T-cell (primary cell): ENCODE measurements at regions not wholly inside any gene's neighbourhood (a gene's known extent, or its start where the extent isn't known, plus 50 kb on each side); places are given as distances from the start of the nearest gene placed in this dataset.

Source experiments
- ATAC-seq, 4 experiments: fragments of 200-7000 bp in 3 of 4; fragments of 150-1000 bp in 1 of 4; cut with Tn5 transposase; replicated peaks in 1 of 4; 1 replicate in 3 of 4; 2 replicates in 1 of 4; pipeline ENCODE4 v1.10.0; 2021; ENCODE audit warnings: moderate library complexity in 3 of 4, mild to moderate bottlenecking in 2 of 4, moderate number of reproducible peaks in 1 of 4
- CTCF ChIA-PET, 2 donors: fragments of 300-600 bp; sonication (Branson Sonifier 250); formaldehyde crosslinking; loops; one replicate each; lab custom pipeline; 2022; ENCODE audit warnings: antibody characterized with exemption in 2 of 2; lab: Charles Lee
- POLR2A ChIA-PET, 2 donors: fragments of 300-600 bp; sonication (Branson Sonifier 250); formaldehyde crosslinking; loops; one replicate each; lab custom pipeline; 2022; ENCODE audit warnings: antibody characterized with exemption in 2 of 2; lab: Charles Lee
- DNase-seq, 35 experiments: peaks; one replicate each; pipeline versions ENCODE4 v3.0.0 to v3.0.0-alpha.2; 2013 to 2023
- H3K27ac ChIP-seq: one replicate; pipeline ENCODE4 v1.5.1; 2013; ENCODE audit warnings: low read length
- H3K27me3 ChIP-seq, 2 experiments: replicated peaks in 1 of 2; 1 replicate in 1 of 2; 2 replicates in 1 of 2; pipeline versions ENCODE4 v1.6.1 to v1.7.0; 2013; ENCODE audit warnings: low read length in 1 of 2, mixed read lengths in 1 of 2; ENCODE audit not compliant: control insufficient read depth in 2 of 2, insufficient read depth in 2 of 2; ENCODE audit errors: extremely low read depth in 1 of 2
- H3K36me3 ChIP-seq, 2 donors: 1 replicate in 1 of 2; 2 replicates in 1 of 2; pipeline versions ENCODE4 v1.6.1 to v1.7.0; 2013; ENCODE audit warnings: low read length in 1 of 2; ENCODE audit not compliant: control insufficient read depth in 2 of 2, insufficient read depth in 1 of 2; ENCODE audit errors: extremely low read depth in 1 of 2
- H3K4me1 ChIP-seq, 2 experiments: 1 replicate in 1 of 2; 2 replicates in 1 of 2; pipeline versions ENCODE4 v1.6.1 to v1.7.0; 2013; ENCODE audit warnings: low read length in 2 of 2, mixed read lengths in 1 of 2; ENCODE audit not compliant: insufficient read depth in 2 of 2, control insufficient read depth in 1 of 2; ENCODE audit errors: extremely low read depth in 1 of 2
- H3K4me3 ChIP-seq, 2 donors: 1 replicate in 1 of 2; 2 replicates in 1 of 2; pipeline versions ENCODE4 v1.5.1 to v1.7.0; 2013; ENCODE audit warnings: mild to moderate bottlenecking in 2 of 2, low read length in 1 of 2, moderate library complexity in 1 of 2; ENCODE audit not compliant: control insufficient read depth in 1 of 2; ENCODE audit errors: extremely low read depth in 1 of 2
- H3K9me3 ChIP-seq: 2 replicates; pipeline ENCODE4 v1.7.0; 2013
- H3K27ac Mint-ChIP-seq, 2 donors: one replicate each; pipeline ENCODE4 v1.8.0; 2020 to 2021; ENCODE audit warnings: mild to moderate bottlenecking in 2 of 2, mixed read lengths in 2 of 2
- H3K27me3 Mint-ChIP-seq, 2 donors: one replicate each; pipeline ENCODE4 v1.8.0; 2021 to 2022; ENCODE audit warnings: mixed read lengths in 2 of 2
- H3K36me3 Mint-ChIP-seq: one replicate; pipeline ENCODE4 v1.8.0; 2021; ENCODE audit warnings: mixed read lengths
- H3K4me1 Mint-ChIP-seq, 3 donors: one replicate each; pipeline ENCODE4 v1.8.0; 2020 to 2022; ENCODE audit warnings: mixed read lengths in 3 of 3, mild to moderate bottlenecking in 1 of 3
- H3K4me3 Mint-ChIP-seq, 3 donors: one replicate each; pipeline ENCODE4 v1.8.0; 2020 to 2022; ENCODE audit warnings: mild to moderate bottlenecking in 3 of 3, mixed read lengths in 3 of 3, moderate library complexity in 3 of 3
- H3K9me3 Mint-ChIP-seq, 3 donors: one replicate each; pipeline ENCODE4 v1.8.0; 2020 to 2022; ENCODE audit warnings: mixed read lengths in 3 of 3
- WGBS: methylation state at CpG from one replicate; pipeline ENCODE4 v1.1.5; 2013; ENCODE audit warnings: missing lambda C conversion rate; ENCODE audit not compliant: insufficient coverage; 5-methylcytosine and 5-hydroxymethylcytosine counted together

DNA sequence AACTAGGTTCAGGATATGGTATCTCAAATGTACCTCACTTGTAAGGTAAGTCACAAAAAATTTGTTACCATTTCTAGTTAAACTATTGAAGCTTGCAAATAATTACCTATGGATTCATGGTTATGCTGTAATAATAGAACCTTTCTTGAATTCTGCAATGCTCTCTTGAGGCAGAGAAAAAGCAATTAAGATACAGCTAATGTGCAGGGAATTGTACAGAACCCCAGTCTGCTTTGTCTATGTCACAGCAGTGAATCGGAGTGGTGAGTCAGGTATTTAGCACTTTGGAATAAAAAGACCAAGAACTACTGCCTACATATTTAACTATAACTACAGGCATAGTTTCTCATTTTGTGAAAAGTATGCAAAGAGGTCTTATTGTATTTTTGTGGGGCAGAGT is 228.7 kb upstream of the GOT2 start:
- no peaks in the 10 kb centered on the region for H3K9me3 ChIP-seq
- no peak for DNase-seq
- POLR2A ChIA-PET = no interaction called here
- no peaks in the 10 kb centered on the region for H3K27me3 ChIP-seq
- H3K4me3 ChIP-seq = no peak overlapping the region
- Mint-ChIP-seq H3K9me3 (peaks cover 0 to 3% (median 0%) of the 10 kb centered on the region in 3 donors), H3K36me3 (no peaks in the 10 kb centered on the region), H3K4me3 (no peak overlapping the region), H3K27me3 (no peaks in the 10 kb centered on the region), H3K27ac (no peak overlapping the region), H3K4me1 (no peaks in the 10 kb centered on the region)
- no peaks in the 10 kb centered on the region for H3K4me1 ChIP-seq
- CTCF ChIA-PET = no interaction called here
- no CpG with 5 or more reads among the region's 1 CpG for WGBS
- ATAC-seq = no peak
- no peak overlapping the region for H3K27ac ChIP-seq
- H3K36me3 ChIP-seq = no peaks in the 10 kb centered on the region

DNA sequence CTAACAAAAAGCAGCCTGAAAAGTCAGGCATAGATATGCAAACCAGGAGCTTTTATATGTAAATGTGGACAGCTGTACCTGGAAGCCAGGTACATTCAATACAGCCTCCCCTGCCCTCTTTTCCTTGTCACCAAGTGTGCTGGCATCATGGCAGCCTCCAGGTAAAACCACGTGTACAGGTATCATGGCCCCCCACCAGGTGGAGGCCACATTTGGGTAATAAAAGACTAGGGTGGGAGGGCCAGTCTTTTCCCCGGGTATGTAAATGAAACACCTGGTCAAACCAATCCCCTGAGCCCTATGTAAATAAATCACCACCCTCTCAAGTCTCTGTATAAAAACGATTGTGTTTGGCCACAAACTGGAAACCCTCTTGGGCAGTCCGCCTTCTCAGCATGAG is 226.4 kb upstream of the GOT2 start:
- no peak overlapping the region for H3K27ac ChIP-seq
- no peaks in the 10 kb centered on the region for H3K27me3 ChIP-seq
- H3K4me1 ChIP-seq = no peaks in the 10 kb centered on the region
- POLR2A ChIA-PET = no interaction called here
- no peak overlapping the region for H3K4me3 Mint-ChIP-seq
- H3K27me3 Mint-ChIP-seq = no peaks in the 10 kb centered on the region
- no peak overlapping the region for H3K4me3 ChIP-seq
- CTCF ChIA-PET = no interaction called here
- WGBS = 64% methylated on average over 2 of the region's 4 CpGs
- no peaks in the 10 kb centered on the region for H3K9me3 ChIP-seq
- no peaks in the 10 kb centered on the region for H3K36me3 Mint-ChIP-seq
- DNase-seq = no peak
- H3K9me3 Mint-ChIP-seq = no peaks in the 10 kb centered on the region
- no peaks in the 10 kb centered on the region for H3K4me1 Mint-ChIP-seq
- H3K36me3 ChIP-seq = no peaks in the 10 kb centered on the region
- ATAC-seq = no peak
- H3K27ac Mint-ChIP-seq = no peak overlapping the region

DNA sequence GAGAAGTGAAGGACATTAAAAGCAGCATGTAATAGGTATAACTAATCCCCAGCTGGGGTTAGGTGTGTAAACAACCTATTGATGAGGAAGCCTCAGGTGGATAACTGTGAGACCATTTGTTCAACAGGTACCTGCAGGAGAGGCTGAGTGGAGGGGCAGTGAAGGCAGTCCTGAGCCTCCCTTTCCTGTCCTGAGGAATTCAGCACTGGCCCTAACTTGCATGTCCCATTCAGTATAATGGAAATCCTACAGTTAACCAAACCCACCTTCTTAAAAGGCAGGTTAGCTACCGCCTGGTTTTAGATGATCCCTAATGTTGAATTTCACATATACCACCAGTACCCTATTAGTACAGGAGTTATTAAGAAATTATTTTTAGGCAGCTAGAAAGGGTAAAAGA is 225.9 kb upstream of the GOT2 start:
- Mint-ChIP-seq H3K36me3 (no peaks in the 10 kb centered on the region), H3K9me3 (no peaks in the 10 kb centered on the region), H3K4me3 (no peak overlapping the region), H3K27ac (no peak overlapping the region), H3K27me3 (no peaks in the 10 kb centered on the region), H3K4me1 (no peaks in the 10 kb centered on the region)
- Histone ChIP-seq H3K27me3 (no peaks in the 10 kb centered on the region), H3K4me3 (no peak overlapping the region), H3K4me1 (no peaks in the 10 kb centered on the region), H3K9me3 (no peaks in the 10 kb centered on the region), H3K27ac (no peak overlapping the region), H3K36me3 (no peaks in the 10 kb centered on the region)
- DNase-seq = no peak
- ChIA-PET POLR2A (no interaction called here), CTCF (no interaction called here)
- ATAC-seq = no peak
- no CpG with 5 or more reads among the region's 1 CpG for WGBS

DNA sequence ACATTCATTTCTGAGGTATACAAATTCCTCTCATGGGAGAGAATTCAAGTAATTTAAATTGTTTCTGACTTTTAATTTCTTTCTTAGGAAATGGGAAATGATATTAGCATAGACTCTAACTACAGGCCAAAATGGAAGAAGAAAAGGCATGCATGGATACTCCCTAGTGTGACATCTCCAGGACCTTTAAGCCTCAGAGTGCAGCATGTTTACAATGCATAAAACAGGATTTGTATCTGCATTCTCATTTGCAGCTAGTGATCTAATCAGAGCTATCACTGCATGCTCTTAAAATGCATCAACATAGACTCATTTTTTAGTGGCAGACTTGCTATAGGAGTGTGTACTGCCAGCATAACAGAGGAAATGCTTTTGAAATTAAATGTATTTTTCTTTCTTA is 224.6 kb upstream of the GOT2 start:
- Mint-ChIP-seq H3K4me3 (no peak overlapping the region), H3K27me3 (no peaks in the 10 kb centered on the region), H3K27ac (no peak overlapping the region), H3K4me1 (no peaks in the 10 kb centered on the region), H3K36me3 (no peaks in the 10 kb centered on the region), H3K9me3 (peaks cover 0 to 2% (median 0%) of the 10 kb centered on the region in 3 donors)
- H3K4me3 ChIP-seq = no peak overlapping the region
- H3K9me3 ChIP-seq = no peaks in the 10 kb centered on the region
- ChIA-PET POLR2A (no interaction called here), CTCF (no interaction called here)
- H3K27me3 ChIP-seq = no peaks in the 10 kb centered on the region
- no peaks in the 10 kb centered on the region for H3K36me3 ChIP-seq
- H3K27ac ChIP-seq = no peak overlapping the region
- no peak for DNase-seq
- no peaks in the 10 kb centered on the region for H3K4me1 ChIP-seq
- no peak for ATAC-seq

DNA sequence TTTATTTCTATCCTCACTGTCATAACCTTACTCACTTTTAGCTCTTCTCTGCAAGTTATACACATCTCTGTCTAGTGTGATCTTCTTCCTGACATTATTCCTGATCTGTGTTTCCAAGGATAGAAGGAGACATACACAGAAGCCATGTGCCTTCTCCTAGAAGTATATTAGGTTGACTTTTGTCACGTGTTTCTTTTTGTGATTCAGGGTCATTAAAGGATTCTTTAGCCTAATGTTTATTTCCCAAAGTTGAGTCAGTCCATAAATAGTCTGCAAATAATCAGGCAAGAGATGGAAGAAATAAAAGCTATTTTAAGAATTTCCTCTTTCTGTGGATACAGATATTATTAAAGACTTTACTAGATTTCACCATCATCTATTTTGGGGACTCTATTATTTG is 214.1 kb upstream of the GOT2 start:
- DNase-seq (no peak), ATAC-seq (no peak)
- Histone ChIP-seq H3K27me3 (no peaks in the 10 kb centered on the region), H3K27ac (no peak overlapping the region), H3K36me3 (no peaks in the 10 kb centered on the region), H3K4me1 (no peaks in the 10 kb centered on the region), H3K4me3 (no peak overlapping the region), H3K9me3 (no peaks in the 10 kb centered on the region)
- Mint-ChIP-seq H3K36me3 (no peaks in the 10 kb centered on the region), H3K4me3 (no peak overlapping the region), H3K9me3 (peaks cover 0 to 5% (median 4%) of the 10 kb centered on the region in 3 donors), H3K4me1 (no peaks in the 10 kb centered on the region), H3K27me3 (peaks cover 0 to 8% of the 10 kb centered on the region in 2 donors), H3K27ac (no peak overlapping the region)
- no CpG with 5 or more reads among the region's 1 CpG for WGBS
- CTCF ChIA-PET = no interaction called here
- POLR2A ChIA-PET = no interaction called here

DNA sequence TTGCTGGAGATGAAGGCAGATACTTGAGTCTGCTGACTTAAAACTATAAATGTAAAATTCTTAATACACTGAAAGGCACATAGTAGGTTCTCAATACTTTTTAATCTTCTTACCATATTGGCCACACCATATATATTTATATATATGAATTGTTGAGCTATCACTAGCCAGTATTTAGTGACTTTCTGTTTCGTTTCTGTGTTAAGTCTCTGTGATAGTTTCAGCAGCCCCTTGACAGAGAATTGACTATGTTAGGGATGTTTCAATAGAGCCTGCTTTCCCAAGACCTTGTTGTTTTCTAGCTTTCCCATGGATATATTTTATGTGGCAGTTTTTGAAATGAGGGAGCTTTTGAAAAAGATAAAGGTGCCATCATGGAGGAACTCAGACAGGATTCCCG is 206.5 kb upstream of the GOT2 start:
- Mint-ChIP-seq H3K27me3 (no peaks in the 10 kb centered on the region), H3K9me3 (peaks cover 0 to 4% (median 4%) of the 10 kb centered on the region in 3 donors), H3K4me1 (no peaks in the 10 kb centered on the region), H3K27ac (no peak overlapping the region), H3K4me3 (no peak overlapping the region), H3K36me3 (no peaks in the 10 kb centered on the region)
- WGBS = no CpG with 5 or more reads among the region's 2 CpGs
- no peak overlapping the region for H3K4me3 ChIP-seq
- H3K27me3 ChIP-seq = no peaks in the 10 kb centered on the region
- no peaks in the 10 kb centered on the region for H3K4me1 ChIP-seq
- ChIA-PET CTCF (no interaction called here), POLR2A (no interaction called here)
- DNase-seq = no peak
- no peak overlapping the region for H3K27ac ChIP-seq
- no peaks in the 10 kb centered on the region for H3K9me3 ChIP-seq
- no peak for ATAC-seq
- H3K36me3 ChIP-seq = no peaks in the 10 kb centered on the region

DNA sequence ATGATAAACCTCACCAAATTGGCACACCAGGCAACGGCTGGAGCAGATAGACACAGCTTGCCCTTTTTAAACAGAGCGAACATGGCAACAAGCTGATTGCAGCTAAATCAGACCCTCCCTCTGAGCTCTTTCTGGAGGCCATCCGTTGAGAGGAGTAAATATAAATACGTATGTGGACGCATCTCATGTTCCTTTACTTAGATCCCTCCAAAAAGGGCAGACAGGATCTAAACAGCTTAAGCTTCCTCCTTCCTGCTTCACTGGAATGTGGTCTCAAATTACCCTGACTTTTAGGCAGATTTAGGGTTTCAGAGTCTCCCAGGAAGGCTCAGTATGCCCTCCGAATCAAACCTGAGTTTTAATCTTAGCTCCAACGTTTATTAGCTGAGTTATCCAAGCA is 204.7 kb upstream of the GOT2 start:
- peaks cover 3 to 16% (median 13%) of the 10 kb centered on the region in 3 donors for H3K9me3 Mint-ChIP-seq
- H3K27me3 Mint-ChIP-seq = no peaks in the 10 kb centered on the region
- ChIA-PET CTCF (no interaction called here), POLR2A (no interaction called here)
- no peak for DNase-seq
- H3K36me3 ChIP-seq = no peaks in the 10 kb centered on the region
- no peak overlapping the region for H3K27ac ChIP-seq
- no peak overlapping the region for H3K4me3 ChIP-seq
- H3K27ac Mint-ChIP-seq = no peak overlapping the region
- no peaks in the 10 kb centered on the region for H3K4me1 ChIP-seq
- no peak overlapping the region for H3K4me3 Mint-ChIP-seq
- no peaks in the 10 kb centered on the region for H3K4me1 Mint-ChIP-seq
- ATAC-seq = no peak
- no peaks in the 10 kb centered on the region for H3K36me3 Mint-ChIP-seq
- 83% methylated on average over 1 of the region's 7 CpGs for WGBS
- H3K27me3 ChIP-seq = no peaks in the 10 kb centered on the region
- no peaks in the 10 kb centered on the region for H3K9me3 ChIP-seq
